NCI-H2081 treated with DMSO at 0.1 percent for 48 hours (cell line): ENCODE measurements at regions not wholly inside any gene's neighbourhood (a gene's known extent, or its start where the extent isn't known, plus 50 kb on each side); places are given as distances from the start of the nearest gene placed in this dataset.

Source experiments
- DNase-seq: peaks from one replicate; lab custom pipeline; 2025; lab: John Stamatoyannopoulos, UW

GRCh38 chr12:124428792-124429281, 133.9 kb downstream of the RFLNA start:
- no peak for DNase-seq

DNA sequence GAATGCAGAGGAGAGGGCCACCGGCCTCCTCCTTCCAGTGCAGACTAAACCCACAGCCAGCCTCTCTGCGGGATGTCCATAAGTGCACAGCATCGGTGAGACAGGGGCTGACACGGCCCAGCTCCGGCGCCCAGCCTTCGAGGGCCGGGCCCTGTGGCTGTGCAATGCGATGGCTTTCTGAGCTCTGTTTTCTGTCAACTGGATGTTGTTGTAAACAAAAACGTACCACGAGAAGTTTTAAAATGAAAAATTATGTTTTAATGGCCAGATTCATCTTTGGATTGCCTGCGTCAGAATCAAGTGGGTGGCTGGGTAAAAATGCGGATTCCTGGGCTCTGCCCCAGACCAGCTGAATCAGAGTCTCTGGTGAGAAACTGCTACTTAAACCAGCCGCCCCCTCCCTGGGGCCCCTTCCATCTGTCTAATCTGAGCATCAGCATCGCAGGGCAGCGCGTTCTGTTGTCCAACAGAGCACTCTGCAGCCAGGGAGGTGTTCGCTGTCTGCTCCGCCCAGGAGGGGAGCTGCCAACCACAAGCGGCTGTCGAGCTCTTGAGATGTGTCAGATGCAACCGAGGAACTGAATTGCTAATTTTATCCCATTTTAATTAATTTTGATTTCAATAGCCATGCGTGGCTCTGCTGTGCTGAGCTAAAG, 133.4 kb downstream of the RFLNA start:
- no peak for DNase-seq

DNA sequence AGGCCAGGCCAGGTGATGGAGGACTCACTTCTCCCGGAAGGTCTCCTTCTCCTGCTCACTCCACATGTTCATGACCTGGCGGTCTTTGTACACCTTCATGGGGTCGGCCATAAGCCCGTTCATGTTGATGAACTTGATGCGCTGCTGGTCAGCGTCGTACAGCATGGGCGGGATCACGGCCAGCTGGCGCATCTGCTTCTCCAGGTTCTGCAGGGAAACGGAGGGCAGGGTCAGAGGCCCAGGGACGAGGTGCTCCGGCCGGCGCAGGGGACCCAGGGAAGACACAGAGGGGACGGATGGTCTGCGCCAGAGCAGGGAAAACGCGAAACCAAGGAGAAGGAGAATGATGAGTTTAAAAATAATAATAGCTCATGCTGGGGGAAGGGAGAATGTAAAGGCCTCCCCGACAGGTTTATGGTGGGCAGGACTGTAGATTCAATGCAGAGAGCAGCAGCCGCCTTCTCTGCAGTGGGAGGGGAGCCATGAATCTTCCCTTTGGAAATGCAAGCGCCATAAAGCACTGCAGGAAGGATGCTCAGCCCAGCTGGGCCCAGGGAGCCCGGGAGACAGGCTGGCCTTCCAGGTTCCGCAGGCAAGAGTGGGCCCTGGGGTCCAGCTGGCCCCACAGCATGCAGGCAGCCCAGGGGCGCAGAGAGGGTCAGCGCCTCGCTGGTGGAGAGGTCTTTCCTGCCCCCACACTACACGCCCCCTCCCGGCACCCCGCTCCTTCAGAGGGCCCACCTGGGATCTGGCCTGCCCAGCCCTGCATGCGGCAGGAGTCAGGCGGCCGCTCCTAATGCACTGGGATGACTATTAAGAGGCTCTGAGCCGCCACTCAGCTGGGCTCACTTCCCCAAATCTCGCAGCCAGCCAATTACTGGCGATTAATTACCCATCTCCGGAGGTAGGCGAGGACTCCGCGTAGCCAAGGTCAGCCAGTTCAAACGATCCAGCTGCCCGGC, 132.0 kb downstream of the RFLNA start:
- DNase-seq = no peak

GRCh38 chr12:124425667-124426066, 130.8 kb downstream of the RFLNA start:
- no peak for DNase-seq

DNA sequence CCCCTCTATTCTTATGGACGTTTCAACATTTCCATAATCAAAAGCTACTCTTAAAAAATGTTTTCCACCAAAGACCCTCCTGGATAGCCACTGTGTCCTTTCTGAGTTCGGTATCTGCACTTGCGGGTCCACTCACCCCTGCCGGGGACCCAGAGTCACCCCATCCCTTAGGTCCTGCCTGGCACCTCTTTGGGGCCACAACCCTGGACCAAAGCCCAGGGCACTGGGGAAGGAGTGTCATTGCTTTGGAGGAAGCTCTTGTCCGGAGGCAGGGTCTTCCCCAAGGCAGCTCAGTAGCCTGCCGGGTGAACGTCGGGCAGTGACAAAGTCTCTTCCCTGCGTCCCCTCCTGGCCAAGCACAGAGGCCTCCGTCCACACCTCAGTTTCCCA, 129.6 kb downstream of the RFLNA start:
- DNase-seq = no peak

DNA sequence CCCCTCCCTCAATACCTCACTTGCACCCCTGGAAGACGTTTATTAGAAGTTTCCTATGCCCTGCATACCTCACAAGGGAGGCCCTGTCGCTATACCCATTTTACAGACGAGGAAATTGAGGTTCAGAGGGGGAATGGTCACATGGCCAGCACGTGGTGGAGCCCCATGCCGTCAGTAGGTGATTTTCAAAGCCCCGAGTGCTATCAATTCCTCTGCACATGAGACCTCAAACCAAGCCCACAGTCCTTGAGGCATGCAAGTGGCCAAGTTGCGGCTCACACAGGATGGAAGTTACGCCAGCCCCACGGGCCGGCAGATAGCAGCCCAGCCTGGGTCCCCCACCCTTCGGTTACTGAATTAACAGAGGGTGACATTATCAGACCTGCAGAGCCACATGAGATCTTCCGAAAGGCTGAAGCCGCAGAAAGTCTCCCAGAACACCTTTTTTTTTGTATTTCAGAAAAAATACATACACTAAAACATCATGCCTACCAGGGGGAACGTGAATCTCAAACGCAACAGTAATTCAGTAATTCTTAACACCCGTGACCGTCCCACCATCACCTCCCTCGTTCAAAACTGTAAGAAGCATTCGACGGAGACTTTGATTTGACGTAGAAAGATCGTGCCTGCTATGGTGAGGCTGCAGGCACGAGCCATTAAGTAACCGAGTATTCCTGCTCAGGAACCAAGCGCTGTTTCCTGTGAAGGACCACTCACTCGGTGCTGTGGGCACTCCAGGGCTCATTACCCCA, 129.0 kb downstream of the RFLNA start:
- no peak for DNase-seq

- DNase-seq = peak; percentile 62
Measured at GRCh38 chr12:124422570-124423523, 128.0 kb downstream of the RFLNA start.

- DNase-seq = no peak
Measured at GRCh38 chr12:124422142-124422569, 127.3 kb downstream of the RFLNA start.

- DNase-seq = no peak
Measured at GRCh38 chr12:124420996-124421674, 126.2 kb downstream of the RFLNA start.

GRCh38 chr12:124420041-124420995, 125.4 kb downstream of the RFLNA start:
- DNase-seq = no peak

DNA sequence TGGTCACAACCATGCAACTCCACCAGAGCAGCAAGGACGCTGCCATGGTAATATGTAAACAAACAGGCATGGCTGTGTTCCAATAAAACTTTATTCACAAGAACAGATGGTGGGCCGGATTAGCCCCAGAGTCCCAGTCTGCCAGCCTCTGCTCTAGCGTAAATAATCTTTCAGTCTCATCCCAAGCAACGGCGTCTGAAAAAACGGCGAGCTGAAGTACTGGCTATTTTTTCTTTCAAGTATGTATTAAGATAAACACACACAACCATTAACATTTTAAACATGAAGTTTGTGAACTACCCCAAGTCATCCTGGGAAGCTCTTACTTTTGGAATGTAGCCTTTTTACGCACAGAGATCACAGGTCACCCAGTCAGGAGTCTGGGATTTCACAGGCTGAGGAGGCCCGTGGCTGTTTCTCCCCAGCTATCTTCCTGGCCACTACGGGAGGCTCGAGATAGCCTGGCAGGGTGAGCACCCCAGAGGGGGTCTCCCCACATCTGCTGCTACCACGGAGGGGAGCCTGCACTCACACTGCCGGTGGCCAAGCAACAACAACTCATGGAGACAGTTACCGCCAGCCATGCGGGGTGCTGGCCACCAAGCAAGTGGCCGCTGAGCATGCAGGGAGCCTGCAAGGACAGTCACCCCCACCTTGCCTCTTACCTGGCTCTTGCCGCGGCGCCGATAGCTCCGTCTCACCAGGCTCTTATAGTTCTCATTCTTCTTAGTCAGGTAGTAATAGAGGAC, 124.6 kb downstream of the RFLNA start:
- DNase-seq = no peak

DNA sequence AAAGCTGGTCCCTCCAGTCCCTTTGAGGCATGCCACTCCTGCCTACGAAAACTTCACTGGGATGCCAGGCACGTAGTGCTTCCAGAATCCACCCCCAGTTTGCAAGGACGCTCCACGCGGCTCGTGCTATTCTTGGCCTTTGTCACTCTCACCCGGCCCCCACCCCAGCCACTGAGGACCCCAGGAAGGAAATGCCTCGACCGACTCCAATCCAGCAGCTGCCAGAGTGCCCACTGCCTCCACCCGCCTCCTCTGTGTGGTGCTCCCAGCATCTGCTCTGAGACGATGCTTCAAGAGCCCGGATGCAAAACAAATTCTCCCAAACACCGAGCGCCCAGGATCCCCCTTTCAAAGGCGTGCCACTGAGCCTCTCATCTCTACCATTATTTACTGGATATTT, 123.9 kb downstream of the RFLNA start:
- no peak for DNase-seq

GRCh38 chr12:124418156-124418555, 123.3 kb downstream of the RFLNA start:
- no peak for DNase-seq

DNA sequence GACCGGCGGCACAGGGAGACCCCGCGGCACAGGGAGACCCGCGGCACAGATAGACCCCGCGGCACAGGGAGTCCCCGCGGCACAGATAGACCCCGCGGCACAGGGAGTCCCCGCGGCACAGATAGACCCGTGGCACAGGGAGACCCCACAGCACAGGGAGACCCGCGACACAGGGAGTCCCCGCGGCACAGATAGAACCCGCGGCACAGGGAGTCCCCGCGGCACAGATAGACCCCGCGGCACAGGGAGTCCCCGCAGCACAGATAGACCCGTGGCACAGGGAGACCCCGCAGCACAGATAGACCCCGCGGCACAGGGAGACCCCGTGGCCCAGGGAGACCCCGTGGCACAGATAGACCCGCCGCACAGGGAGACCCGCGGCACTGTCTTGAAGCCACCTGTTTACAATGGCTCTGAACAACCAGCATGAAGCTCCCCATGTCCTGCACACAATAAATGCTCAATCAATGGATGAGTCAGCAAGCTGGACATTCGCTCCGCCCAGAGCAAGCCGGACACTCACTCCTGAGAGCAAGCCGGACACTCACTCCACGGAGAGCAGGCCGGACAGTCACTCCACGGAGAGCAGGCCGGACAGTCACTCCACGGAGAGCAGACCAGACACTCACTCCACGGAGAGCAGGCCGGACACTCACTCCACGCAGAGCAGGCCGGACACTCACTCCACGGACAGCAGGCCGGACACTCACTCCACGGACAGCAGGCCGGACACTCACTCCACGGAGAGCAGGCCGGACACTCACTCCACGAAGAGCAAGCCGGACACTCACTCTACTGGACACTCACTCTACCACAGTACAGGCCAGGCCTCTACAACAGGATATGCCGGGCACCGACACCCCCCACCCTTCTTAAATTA, 121.9 kb downstream of the RFLNA start:
- DNase-seq = no peak

DNA sequence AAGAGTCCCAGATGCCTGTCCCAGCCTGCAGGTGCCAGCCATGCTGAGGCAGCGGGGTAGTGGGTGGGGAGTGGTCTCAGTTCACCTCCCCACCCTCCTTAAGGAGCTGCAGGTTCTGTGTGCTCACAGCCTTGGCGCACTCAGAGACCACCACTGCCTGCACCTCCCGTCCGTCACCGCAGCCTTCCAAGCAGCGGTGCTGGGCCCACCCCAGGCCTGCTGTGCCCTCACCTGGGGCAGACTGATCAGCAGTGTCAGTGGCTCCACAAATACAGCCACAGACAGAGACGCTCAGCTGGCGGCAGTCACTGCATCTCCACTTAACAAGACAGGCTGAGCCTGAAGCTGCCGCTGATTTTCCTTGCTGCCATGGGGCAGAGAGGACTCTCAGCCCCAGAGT, 120.2 kb downstream of the RFLNA start:
- no peak for DNase-seq

DNA sequence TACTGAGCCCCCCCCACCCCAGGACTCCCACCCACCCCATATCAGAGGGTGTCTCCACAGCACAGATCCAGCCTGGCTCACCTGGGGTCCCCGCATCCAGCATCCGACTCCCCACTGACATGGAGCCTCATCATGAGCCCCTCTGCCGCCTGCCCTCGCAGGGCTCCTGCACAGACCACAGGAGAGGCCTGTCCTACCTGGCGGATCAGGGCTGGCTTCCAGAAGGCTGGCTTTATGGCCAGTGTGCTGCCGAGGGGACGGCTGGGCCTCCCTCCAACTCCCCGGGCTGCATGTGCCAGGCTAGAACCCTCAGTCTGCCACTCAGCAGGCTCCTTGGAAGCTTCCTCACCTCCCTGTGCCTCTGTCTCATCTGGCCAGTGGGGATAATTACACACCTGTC, 119.0 kb downstream of the RFLNA start:
- DNase-seq = no peak

DNA sequence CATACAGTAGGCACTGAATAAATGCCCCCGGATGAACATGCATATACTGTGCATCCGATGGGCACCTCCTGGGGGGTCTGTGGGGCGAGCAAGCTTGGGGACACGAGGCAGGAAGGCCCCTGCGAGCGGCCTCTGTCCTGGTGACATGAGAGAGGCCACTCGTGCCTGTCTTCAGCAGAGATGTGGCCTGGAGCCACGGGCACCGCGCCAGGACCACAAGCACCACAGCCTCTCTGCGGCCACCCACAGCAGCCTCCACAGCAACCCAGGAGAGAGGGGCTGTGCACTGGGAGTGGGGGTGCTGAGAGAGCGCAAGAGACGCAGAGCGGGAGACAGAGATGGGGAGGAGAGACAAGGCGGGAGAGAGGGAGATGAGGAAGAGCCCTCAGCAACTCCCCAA, 118.5 kb downstream of the RFLNA start:
- DNase-seq = no peak

- DNase-seq = no peak
Measured at GRCh38 chr12:124412646-124413015, 117.7 kb downstream of the RFLNA start.
